HG02970 (cell line): ENCODE measurements at regions not wholly inside any gene's neighbourhood (a gene's known extent, or its start where the extent isn't known, plus 50 kb on each side); places are given as distances from the start of the nearest gene placed in this dataset.

Experiments
- ATAC-seq: cut with Tn5 transposase; IDR thresholded peaks from one replicate; pipeline ENCODE4 v1.9.1; 2021; ENCODE audit warnings: mild to moderate bottlenecking, moderate library complexity, moderate number of reproducible peaks; ENCODE audit not compliant: unreplicated experiment, low FRiP score

DNA sequence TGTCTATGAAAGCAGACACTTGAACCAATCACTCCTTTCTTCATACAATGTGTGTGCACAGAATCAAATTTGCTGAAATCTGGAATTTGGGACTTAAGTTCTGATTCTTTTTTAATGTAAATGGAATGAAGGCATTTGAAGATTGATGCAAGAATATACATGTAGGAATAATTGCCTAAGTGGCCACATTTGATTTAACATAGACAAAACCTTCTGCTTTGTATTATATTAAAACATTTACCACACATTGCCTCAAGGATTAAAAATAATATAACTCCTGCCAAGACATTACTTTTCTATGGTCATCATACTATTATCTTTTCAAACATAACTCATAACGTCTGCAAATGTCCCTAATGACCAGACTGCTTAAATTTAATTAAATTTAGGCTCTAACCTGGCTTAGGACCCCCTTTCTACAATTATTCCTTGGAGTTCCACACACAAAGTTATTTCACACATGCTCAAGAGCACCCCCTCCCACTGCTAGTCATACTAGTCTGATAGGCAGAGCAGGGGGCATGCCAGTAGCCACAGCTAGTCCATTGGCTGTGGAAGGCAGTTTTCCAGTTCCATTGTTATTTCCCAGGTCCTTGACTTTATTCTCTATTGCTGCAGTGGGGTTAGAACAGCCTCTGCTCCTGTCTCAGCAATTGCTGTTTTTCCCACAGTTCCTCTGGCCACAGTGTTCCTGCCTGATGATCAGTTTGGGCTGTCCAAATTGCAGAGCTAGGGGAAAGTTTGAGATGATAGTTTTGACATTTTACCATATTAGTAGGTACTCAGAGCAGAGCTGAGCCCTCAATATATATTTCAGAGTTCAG is 360.6 kb upstream of the GRAMD2B start:
- no peak for ATAC-seq

DNA sequence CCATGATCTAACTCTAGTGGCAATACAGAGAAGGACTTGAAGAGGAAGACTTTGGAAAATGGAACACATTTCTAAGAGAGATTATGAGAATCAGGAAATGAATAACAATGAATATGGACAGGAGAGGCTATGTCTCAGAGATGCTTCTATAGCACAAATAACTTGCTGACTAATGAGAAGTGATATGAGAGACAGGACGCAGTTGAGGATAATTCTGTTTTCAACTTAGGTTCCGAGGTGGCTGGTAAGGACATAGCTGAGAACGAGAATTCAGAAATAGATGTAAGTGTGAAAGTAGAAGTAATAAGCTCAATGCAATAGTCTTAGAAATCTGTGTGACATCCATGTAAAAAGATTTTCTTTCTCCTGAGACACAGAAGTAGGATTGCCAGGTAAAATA is 358.1 kb upstream of the GRAMD2B start:
- ATAC-seq: no peak

DNA sequence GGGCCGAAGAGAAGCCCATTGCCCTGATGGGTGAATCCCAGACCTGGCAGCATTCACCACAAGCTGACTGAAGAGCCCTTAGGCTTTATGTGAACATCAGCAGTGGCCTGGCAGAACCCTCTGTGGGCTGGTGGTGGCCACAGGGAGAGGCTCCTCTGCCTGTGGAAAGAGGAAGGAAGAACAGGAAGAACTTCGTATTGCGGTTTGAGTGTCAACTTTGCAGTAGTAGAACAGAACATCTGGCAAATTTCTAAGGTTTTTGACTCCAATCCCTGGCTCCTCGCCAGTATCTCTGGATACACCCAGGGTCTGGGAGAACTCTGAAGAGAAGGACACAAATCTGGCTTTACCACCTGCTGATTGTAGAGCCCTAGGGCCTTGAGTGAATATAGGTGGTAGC is 356.4 kb upstream of the GRAMD2B start:
- no peak for ATAC-seq

DNA sequence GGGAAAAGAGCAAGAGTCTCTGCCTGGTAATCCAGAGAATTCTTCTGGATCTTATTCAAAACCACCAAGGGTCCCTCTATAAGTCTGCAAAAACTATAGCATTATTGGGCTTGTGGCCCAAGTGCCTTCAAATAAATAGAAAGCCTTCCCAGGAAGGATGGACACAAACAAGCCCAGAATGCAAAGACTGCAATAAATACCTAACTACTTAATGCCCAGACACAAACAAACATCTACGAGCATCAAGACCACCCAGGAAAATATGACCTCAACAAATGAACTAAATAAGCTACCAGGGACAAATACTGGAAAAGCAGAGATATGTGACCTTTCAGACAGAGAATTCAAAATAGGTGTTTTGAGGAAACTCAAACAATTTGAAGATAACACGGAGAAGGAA is 355.8 kb upstream of the GRAMD2B start:
- ATAC-seq: no peak

DNA sequence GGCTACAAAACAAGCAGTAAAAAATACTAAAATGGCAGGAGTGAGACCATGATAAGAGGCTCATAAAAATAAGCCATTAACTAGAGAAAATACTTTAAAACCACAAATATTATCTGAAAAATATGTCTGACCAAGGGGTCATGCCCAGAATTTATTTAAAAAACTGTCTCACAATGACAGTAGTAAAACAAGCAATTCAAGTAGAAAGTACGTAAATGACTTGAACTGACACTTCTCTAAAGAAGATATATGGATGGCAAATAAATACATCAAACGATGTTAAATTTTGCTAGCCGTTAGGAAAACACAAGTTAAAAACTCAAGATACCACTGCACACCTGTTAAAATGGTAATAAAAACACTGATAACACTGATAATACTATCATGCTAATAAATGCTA is 353.9 kb upstream of the GRAMD2B start:
- no peak for ATAC-seq

DNA sequence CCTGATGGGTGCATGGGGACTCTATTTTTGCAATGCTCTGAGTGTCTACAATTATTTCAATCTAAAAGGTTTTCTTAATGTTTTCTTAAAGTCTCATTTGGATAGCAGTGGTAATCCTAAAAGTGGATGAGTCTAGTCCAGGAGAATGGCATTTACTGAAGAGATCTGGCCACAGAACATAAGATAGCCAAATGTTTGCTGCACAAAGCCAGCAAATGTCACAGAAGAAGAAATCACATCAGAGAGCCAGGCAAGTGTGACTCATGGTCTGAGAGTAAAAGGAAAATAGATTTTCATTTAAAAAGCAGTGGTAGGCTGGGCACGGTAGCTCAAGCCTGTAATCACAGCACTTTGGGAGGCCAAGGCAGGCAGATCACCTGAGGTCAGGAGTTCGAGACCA is 352.7 kb upstream of the GRAMD2B start:
- ATAC-seq: no peak

DNA sequence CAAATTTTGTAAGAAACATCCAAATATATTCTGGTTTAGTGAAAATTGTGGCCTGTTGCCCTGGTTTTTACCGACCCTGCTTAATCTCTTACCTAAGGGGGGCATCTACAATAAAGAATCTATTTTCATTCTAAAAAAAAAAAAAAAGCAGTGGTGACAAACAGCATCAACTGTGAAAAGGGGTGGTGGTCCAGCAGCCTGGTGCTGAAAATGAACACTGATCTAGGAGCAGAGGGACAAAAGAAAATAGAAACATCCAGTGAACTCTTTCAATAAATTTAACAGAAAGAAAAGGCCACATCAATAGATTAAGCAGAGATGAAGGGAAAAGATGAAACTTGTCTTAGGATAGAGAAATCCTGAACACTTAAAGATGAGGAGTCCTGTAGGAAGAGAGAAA is 348.7 kb upstream of the GRAMD2B start:
- no peak for ATAC-seq

DNA sequence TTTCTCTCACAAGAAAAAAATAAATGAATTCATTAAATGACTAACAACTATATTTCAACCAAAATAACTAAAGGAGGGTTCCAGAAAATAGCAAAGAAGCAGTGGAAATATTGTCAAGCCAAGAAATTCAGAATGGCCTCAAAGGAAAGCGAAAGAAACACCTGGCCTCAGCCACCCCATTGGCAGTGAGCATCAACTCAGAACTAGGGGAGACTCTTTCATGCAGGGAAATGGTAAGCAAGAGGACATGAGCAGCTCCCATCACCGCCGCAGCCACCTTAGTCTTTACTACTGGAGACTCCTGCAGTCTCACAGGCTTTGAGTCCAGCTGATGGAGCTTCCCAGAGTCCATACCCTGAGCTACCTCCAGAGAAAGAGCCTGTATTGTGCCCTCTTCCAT is 343.9 kb upstream of the GRAMD2B start:
- no peak for ATAC-seq

DNA sequence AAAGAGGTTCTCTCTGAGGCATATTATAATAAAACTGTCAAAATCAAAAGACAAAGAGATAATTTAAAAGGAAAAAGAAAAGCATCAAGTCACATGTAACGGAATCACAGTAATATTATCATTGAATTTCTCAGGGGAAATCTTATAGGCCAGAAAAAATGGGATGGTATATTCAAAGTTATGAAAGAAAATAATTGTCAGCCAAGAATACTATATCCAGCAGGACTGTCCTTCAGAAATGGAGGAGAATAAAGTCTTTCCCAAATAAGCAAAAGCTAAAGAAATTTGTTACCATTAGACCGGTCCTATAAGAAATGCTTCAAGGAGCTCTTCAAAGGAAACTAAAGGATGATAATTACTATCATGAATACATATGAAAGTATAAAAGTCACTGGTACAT is 342.0 kb upstream of the GRAMD2B start:
- ATAC-seq: no peak

DNA sequence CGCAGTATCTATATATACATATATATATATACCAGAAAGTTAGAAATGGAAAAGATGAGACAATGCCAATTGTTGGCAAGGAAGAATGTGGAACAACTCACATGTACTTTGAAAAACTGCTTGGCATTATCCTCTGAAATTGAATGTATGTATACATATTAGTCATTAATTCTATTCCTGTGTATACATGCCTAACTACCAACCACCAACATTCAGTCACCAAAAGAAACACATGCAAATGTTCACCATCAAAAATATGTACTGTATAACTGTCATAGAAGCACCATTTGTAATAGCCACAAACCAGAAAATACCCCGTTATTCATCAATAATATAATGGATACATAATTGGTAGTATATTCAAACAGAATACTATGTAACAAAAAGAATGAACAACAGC is 330.2 kb upstream of the GRAMD2B start:
- no peak for ATAC-seq

DNA sequence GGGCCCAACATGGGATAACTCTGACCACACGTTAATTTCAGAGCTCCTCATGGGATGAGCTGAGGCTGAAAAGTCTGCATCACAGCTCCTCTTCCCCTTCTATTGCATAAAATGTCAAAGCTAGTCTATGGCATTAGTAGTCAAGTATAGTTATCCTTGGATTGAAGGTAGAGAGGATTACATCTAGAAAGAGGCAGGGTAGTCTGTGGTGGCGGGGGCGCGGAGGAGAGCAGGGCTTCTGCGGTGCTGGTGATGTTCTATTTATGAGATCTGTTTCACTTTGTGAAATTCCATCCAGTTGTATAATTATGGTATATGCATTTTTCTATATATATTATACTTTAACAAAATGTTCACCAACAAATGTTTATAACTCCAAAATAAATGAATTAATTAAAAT is 329.5 kb upstream of the GRAMD2B start:
- ATAC-seq: no peak

DNA sequence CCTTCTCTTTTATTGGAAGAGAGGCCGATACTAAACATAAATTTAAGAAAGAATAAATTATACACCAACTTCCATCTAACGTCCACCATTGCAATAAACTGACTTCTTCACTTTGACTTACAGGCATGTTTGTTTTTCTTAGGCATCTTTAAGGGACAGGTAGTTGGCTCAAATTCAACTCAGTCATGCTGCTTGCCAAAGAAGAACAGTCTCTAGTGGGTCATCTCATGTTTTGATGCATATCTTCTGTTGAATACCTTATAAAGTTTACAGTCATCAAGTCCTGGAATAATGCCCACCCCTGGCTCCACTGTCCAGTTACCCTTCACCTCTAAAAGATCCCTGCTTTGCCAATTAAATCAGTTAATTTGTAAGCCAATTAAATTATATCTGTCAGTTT is 328.2 kb upstream of the GRAMD2B start:
- no peak for ATAC-seq

DNA sequence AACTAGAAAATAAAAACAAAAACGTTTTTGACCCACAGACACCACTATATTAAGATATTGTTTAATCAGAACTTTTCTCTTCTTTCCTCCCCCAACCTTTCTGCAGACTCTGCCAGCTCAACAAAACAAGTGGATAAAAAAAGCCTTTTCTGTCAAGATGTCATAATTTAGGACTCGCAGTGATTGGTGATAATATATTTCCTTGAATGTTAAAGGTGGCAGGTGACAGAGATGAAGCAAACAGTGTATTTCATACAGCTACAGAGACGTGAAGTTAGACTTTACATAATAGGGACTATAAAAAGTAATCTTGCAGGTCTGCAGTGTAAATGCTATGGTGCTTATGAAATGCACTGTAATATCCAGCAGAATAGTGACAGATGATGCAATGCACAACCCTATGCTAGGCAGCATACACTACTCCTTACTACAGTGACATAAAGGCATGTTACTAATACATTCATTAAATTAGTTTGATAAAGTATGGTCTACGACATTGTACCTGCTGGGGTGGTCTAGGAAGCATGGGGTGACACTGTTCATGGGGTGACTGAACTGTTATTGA is 326.7 kb upstream of the GRAMD2B start:
- no peak for ATAC-seq

DNA sequence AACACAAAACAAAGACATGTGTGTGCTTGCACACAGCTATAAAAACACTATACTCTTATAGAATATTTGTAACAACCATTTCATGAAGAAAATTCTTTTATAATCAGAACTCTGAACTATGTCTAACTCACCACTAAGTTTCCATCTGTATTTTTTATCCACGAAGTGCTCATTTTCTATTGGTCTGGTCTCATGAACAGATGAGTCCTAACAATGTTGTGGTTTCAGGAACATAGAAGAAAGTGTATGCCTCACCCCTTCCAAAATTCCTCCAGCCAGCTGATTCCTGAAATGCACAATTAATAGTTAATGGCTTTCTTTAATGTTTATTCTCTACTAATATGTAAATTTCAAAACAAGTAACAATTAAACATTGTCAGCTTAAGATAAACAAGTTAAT is 325.3 kb upstream of the GRAMD2B start:
- ATAC-seq: no peak

DNA sequence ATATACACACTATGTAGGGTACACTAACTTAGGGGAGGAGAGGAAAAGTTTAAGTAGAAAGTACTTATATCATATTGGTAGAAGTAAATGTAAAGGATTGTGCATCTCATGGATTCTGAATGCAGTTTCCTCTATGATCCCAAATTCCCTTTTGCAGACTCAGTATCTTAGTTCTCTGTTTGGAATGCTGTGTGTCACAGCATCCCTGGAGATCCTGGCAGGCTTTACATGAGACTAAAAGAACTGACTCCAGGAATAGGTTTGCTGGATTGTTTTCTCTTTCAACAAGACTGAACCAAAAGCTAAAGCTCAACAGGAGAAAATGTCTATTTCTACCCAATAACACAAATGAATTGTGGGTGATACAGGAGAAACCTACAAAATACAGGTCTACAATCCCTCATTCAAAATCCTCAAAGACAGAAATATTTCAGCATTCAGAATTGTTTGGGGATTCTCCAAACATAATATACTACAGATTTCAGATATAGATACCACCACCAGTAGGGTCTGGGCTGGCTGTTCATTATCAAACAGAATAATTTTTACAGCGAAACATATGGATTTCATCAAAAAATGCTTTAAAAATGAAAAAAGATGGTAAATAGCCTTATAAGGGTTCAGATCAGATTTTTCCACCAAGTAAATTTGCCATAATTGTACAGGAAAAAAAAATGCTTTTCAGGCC is 324.7 kb upstream of the GRAMD2B start:
- ATAC-seq: no peak

DNA sequence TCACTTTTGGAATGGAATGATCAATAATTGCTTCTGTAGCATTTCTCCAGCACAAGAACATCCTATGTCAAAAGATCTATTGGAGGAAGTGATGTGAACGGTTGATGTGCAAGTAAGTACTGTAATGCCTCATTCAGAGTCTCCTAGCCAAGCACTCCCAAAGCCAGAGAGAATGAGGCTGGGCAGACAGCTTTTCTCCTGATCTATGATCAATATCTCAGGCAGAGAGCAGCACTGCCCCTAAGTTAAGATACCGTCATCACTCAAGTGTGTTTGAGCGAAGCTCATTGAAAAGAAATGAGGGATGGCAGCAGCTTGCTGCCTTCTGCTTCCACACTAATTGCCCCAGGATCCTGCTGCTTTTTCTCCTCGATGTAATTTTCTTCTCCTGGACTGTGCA is 324.1 kb upstream of the GRAMD2B start:
- ATAC-seq: no peak

DNA sequence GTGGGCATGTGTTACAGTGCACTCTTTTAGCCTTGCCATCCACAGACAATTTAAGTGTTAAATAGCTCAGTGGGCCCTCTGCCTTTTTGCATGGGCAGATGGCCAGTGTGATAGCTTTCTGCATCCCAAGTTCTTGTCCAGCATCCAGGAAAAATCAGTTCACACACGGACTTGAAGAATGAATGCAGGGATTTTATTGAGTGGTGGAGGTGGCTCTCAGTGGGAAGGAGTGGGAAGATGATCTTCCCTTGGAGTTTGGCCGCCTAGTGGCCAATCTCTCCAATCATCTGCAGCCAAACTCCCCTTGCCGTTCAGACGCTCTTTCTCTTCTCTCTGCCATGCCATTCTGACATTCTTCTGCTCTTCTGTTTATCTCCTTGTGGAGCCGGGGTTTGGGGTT is 322.4 kb upstream of the GRAMD2B start:
- ATAC-seq: no peak

DNA sequence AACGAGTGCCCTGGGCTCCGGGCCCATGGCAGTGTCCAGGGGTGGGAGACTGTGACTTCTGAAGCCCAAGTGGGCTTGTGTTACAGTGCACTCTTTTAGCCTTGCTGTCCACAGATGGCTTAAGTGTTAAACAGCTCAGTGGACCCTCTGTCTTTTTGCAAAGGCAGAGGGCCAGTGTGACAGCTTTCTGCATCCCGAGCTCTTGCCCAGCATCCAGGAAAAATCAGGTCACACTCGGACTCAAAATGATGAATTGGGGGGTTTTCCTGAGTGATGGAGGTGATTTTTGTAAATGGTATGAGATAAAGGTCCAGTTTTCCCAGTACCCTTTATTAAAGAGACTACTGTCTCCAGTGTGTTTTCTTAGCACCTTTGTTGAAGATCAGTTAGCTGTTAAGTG is 321.3 kb upstream of the GRAMD2B start:
- no peak for ATAC-seq

DNA sequence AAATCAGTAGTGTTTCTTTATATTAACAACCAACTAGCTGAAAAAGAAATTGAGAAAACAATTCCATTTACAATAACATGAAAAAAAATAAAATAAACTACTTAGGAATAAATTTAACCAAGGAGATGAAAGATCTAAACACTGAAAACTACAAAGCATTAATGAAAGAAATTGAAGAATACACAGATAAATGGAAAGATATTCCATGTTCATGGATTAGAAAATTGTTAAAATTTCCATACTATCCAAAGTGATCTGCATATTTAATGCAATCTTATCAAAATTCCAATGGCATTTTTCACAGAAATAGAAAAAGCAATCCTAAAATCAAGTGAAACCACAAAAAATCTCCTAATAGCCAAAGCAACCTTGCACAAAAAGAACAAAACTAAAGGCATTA is 320.2 kb upstream of the GRAMD2B start:
- no peak for ATAC-seq

DNA sequence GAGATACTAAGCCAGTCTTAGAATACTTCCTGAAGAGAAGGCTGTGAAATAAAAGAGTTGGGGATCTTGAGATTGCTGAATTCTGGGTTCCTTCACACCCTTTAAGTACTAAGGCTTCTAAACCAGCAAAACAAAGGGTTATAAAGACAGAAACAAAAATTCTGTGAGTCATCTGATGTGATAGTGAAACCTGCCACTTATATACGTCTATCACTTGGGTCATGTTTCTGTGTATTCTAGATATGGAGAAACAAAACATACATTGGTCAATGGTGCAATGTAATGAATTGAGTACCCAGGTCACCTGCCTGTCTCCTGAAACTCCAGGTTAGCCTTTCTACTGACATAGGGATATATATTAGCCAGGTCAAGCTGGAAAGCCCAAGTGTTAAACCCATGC is 319.3 kb upstream of the GRAMD2B start:
- ATAC-seq: no peak

DNA sequence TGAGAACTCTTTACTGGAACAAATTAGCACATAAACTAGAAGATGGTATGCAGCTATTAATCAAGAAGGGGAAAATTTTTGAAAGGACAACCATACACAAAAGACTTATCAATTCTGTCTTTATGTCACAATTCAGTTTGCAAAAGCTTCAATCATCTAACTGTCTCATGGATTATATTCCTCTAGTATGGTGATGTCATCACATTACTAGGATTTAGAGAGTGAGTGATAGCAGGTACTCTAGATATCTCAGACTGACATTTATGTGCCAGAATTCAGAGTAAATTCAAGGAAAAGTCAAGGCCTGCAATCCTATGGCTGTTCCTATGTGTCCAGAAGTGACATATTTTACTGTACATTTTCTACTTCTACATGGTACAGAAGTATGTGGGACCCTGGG is 318.9 kb upstream of the GRAMD2B start:
- no peak for ATAC-seq

DNA sequence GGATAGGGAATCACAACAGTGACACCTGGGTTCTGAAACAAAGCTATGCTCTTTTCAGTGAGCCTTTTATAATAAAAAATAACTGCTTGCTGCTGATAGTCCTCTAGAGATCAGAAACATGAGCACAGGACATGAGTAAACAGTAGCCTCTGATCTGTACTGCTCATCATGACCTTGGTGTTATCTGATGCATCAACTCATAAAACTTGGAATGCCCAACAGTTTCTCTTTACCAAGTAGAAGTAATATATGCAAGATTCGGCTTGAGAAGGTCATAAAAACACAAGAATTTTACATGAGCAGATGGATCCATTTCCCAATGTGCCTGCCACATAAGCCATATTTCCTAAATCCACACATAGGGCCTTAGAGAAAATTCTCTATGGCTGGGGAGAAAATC is 318.3 kb upstream of the GRAMD2B start:
- ATAC-seq: no peak
